DND-41 (cell line): ENCODE measurements at regions not wholly inside any gene's neighbourhood (a gene's known extent, or its start where the extent isn't known, plus 50 kb on each side); places are given as distances from the start of the nearest gene placed in this dataset.

Experiments
- ATAC-seq: fragments of 200-7000 bp; cut with Tn5 transposase; 3 replicates; pipeline ENCODE4 v1.9.1; 2021; ENCODE audit warnings: low read depth; ENCODE audit not compliant: insufficient read depth
- DNase-seq: peaks from one replicate; pipeline ENCODE4 v3.0.0-alpha.2; 2020
- H2AFZ ChIP-seq: 2 replicates; pipeline ENCODE4 v1.6.0; 2012; ENCODE audit warnings: low read depth, low read length
- H3K27ac ChIP-seq: 2 replicates; pipeline ENCODE4 v1.5.1; 2012; ENCODE audit warnings: low read length, inconsistent platforms
- H3K27me3 ChIP-seq: fragments of 200-600 bp; sonication (generic); 2 replicates; pipeline ENCODE4 v1.6.0; 2012; ENCODE audit warnings: low read length, mild to moderate bottlenecking, inconsistent platforms; ENCODE audit not compliant: insufficient read depth, poor library complexity
- H3K36me3 ChIP-seq: 2 replicates; pipeline ENCODE4 v1.5.1; 2012; ENCODE audit warnings: low read length, inconsistent platforms; ENCODE audit not compliant: insufficient read depth
- H3K4me1 ChIP-seq: 2 replicates; pipeline ENCODE4 v1.5.1; 2012; ENCODE audit warnings: mild to moderate bottlenecking, low read length; ENCODE audit not compliant: insufficient read depth
- H3K4me2 ChIP-seq: 2 replicates; pipeline ENCODE4 v1.6.0; 2012; ENCODE audit warnings: mild to moderate bottlenecking, moderate library complexity, low read length, inconsistent platforms; ENCODE audit not compliant: insufficient read depth
- H3K4me3 ChIP-seq, 2 experiments: fragments of 200-600 bp in 1 of 2; shearing (Covaris generic) in 1 of 2; 2 replicates each; pipeline ENCODE4 v1.5.1; 2012 to 2016; ENCODE audit warnings: inconsistent platforms in 2 of 2, low read length in 2 of 2, mild to moderate bottlenecking in 2 of 2, low read depth in 1 of 2, moderate library complexity in 1 of 2
- H3K79me2 ChIP-seq: 2 replicates; pipeline ENCODE4 v1.6.0; 2012; ENCODE audit warnings: low read length, inconsistent platforms; ENCODE audit not compliant: insufficient read depth
- H3K9ac ChIP-seq: 2 replicates; pipeline ENCODE4 v1.6.0; 2012; ENCODE audit warnings: low read depth, mild to moderate bottlenecking, inconsistent platforms, low read length, moderate library complexity
- H3K9me3 ChIP-seq: 2 replicates; pipeline ENCODE4 v1.5.1; 2012; ENCODE audit warnings: low read length, moderate library complexity, mild to moderate bottlenecking, inconsistent platforms; ENCODE audit not compliant: insufficient read depth, severe bottlenecking
- H4K20me1 ChIP-seq: 2 replicates; pipeline ENCODE4 v1.6.0; 2012; ENCODE audit warnings: low read length; ENCODE audit not compliant: insufficient read depth
- EZH2 ChIP-seq: IDR thresholded peaks from 3 replicates; pipeline ENCODE4 v1.6.1; 2012; ENCODE audit warnings: borderline replicate concordance, low read depth, mild to moderate bottlenecking, moderate library complexity, low read length, inconsistent platforms; ENCODE audit not compliant: severe bottlenecking
- TF ChIP-seq, protein P1 (sequence below): IDR thresholded peaks from 2 replicates; pipeline ENCODE4 v1.5.1; 2012; ENCODE audit warnings: borderline replicate concordance, low read length, moderate library complexity, mild to moderate bottlenecking; ENCODE audit not compliant: poor library complexity, severe bottlenecking; ENCODE audit errors: extremely low read depth

- TF ChIP-seq, protein P1, sequence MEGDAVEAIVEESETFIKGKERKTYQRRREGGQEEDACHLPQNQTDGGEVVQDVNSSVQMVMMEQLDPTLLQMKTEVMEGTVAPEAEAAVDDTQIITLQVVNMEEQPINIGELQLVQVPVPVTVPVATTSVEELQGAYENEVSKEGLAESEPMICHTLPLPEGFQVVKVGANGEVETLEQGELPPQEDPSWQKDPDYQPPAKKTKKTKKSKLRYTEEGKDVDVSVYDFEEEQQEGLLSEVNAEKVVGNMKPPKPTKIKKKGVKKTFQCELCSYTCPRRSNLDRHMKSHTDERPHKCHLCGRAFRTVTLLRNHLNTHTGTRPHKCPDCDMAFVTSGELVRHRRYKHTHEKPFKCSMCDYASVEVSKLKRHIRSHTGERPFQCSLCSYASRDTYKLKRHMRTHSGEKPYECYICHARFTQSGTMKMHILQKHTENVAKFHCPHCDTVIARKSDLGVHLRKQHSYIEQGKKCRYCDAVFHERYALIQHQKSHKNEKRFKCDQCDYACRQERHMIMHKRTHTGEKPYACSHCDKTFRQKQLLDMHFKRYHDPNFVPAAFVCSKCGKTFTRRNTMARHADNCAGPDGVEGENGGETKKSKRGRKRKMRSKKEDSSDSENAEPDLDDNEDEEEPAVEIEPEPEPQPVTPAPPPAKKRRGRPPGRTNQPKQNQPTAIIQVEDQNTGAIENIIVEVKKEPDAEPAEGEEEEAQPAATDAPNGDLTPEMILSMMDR: no peak
- TF ChIP-seq EZH2: no peak
- H3K79me2 ChIP-seq: no peaks in the 10 kb centered on the region
- DNase-seq (no peak), ATAC-seq (no peak)
- H3K4me1 ChIP-seq: no peaks in the 10 kb centered on the region
- H3K9me3 ChIP-seq: no peaks in the 10 kb centered on the region
- no peak overlapping the region for H3K9ac ChIP-seq
- no peaks in the 10 kb centered on the region; the same call in 1 of the 2 replicates for H4K20me1 ChIP-seq
- H3K27me3 ChIP-seq: peaks cover 11% of the 10 kb centered on the region
- H3K4me3 ChIP-seq: no peak overlapping the region
- no peak overlapping the region for H3K27ac ChIP-seq
- no peak overlapping the region for H3K4me2 ChIP-seq
- H2AFZ ChIP-seq: no peak overlapping the region
- H3K36me3 ChIP-seq: no peaks in the 10 kb centered on the region
Observed at GRCh38 chr17:74006371-74006770, 197.1 kb upstream of the RPL38 start.

DNA sequence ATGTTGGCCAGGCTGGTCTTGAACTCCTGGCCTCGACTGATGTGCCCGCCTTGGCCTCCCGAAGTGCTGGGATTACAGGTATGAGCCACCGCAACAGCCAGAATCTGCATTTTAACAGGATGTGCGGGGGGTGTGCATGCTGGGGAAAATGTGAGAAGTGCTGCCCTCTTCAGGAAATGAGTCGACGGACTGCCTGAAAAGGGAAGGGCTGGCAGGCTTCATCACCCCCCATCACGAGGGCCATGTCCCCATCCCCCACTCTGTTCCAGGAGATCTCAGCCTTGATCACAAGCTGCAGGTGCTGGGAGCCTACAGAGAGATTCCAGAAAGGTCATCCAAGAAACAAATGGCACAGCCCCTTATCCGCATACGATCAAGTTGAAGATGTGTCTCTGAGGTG is 195.3 kb upstream of the RPL38 start:
- peaks cover 15% of the 10 kb centered on the region for H3K27me3 ChIP-seq

GRCh38 chr17:74009056-74009625 is 194.3 kb upstream of the RPL38 start:
- Histone ChIP-seq H3K79me2 (no peaks in the 10 kb centered on the region), H4K20me1 (no peaks in the 10 kb centered on the region; the same call in 1 of the 2 replicates), H3K4me1 (peaks cover 9% of the 10 kb centered on the region), H3K36me3 (no peaks in the 10 kb centered on the region), H3K9me3 (no peaks in the 10 kb centered on the region), H3K4me3 (no peak overlapping the region), H2AFZ (no peak overlapping the region), H3K27me3 (peaks cover 11% of the 10 kb centered on the region), H3K9ac (no peak overlapping the region), H3K4me2 (no peak overlapping the region), H3K27ac (no peak overlapping the region)
- TF ChIP-seq EZH2: no peak
- TF ChIP-seq, protein P1: no peak
- DNase-seq (no peak), ATAC-seq (no peak)

More for the DNA sequence above, 195.3 kb upstream of the RPL38 start:
- no peaks in the 10 kb centered on the region for H3K79me2 ChIP-seq
- H3K9me3 ChIP-seq: no peaks in the 10 kb centered on the region
- DNase-seq (peak; percentile 33), ATAC-seq (0 out of 3 replicates have a peak, but pooled peaks have one; percentile 48)
- H3K4me2 ChIP-seq: no peak overlapping the region
- no peak for TF ChIP-seq EZH2
- TF ChIP-seq, protein P1: peak; percentile 67
- H2AFZ ChIP-seq: no peak overlapping the region
- no peaks in the 10 kb centered on the region; the same call in 1 of the 2 replicates for H4K20me1 ChIP-seq
- no peak overlapping the region for H3K27ac ChIP-seq
- H3K9ac ChIP-seq: no peak overlapping the region
- H3K4me1 ChIP-seq: peaks cover 9% of the 10 kb centered on the region
- H3K36me3 ChIP-seq: no peaks in the 10 kb centered on the region
- no peak overlapping the region for H3K4me3 ChIP-seq

DNA sequence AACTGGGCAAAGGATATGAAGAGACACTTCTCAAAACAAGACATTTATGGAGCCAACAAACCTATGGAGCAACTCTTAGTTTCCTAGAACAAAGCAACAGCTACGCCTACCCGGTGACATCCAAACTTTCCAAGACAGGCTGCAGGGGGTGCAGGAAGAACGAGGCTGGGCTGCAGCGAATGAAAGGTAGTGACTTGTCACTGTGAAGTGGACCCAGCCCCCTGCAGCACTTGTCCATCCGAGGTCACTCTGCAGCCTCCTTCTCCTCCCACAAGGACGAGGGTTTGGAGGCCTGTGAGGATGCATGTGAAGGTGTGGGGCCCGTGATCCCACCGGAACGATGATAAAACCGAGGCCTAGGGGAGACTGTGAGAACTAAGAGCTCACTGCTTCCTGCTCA is 192.6 kb upstream of the RPL38 start:
- ATAC-seq: no peak
- TF ChIP-seq, protein P1: no peak
- no peak for TF ChIP-seq EZH2
- Histone ChIP-seq H3K4me2 (no peak overlapping the region), H3K27ac (no peak overlapping the region), H3K27me3 (peaks cover 11% of the 10 kb centered on the region), H3K4me3 (no peak overlapping the region), H4K20me1 (no peaks in the 10 kb centered on the region; the same call in 1 of the 2 replicates), H3K36me3 (no peaks in the 10 kb centered on the region), H2AFZ (no peak overlapping the region), H3K79me2 (no peaks in the 10 kb centered on the region), H3K9me3 (no peaks in the 10 kb centered on the region), H3K4me1 (peaks cover 9% of the 10 kb centered on the region), H3K9ac (no peak overlapping the region)
- DNase-seq: no peak
